Glutamatergic neuron (in vitro differentiated cells): ENCODE measurements at regions not wholly inside any gene's neighbourhood (a gene's known extent, or its start where the extent isn't known, plus 50 kb on each side); places are given as distances from the start of the nearest gene placed in this dataset.

Source experiments
- DNase-seq: peaks from one replicate; pipeline ENCODE4 v3.0.0; 2022
- H3K27ac Mint-ChIP-seq: one replicate; pipeline ENCODE4 v1.8.0; 2020; ENCODE audit warnings: mild to moderate bottlenecking, mixed read lengths, inconsistent platforms; ENCODE audit not compliant: unreplicated experiment
- H3K27me3 Mint-ChIP-seq: one replicate; pipeline ENCODE4 v1.8.0; 2020; ENCODE audit warnings: mild to moderate bottlenecking, moderate library complexity, mixed read lengths, inconsistent platforms; ENCODE audit not compliant: unreplicated experiment
- H3K36me3 Mint-ChIP-seq: one replicate; pipeline ENCODE4 v1.8.0; 2020; ENCODE audit warnings: mild to moderate bottlenecking, mixed read lengths, inconsistent platforms; ENCODE audit not compliant: unreplicated experiment
- H3K4me1 Mint-ChIP-seq: one replicate; pipeline ENCODE4 v1.8.0; 2020; ENCODE audit warnings: mild to moderate bottlenecking, low read depth, mixed read lengths, inconsistent platforms; ENCODE audit not compliant: unreplicated experiment
- H3K4me3 Mint-ChIP-seq: one replicate; pipeline ENCODE4 v1.8.0; 2020; ENCODE audit warnings: mild to moderate bottlenecking, mixed read lengths, inconsistent platforms; ENCODE audit not compliant: unreplicated experiment
- H3K9me3 Mint-ChIP-seq: one replicate; pipeline ENCODE4 v1.8.0; 2020; ENCODE audit warnings: mild to moderate bottlenecking, moderate library complexity, mixed read lengths, inconsistent platforms; ENCODE audit not compliant: unreplicated experiment
- TF ChIP-seq, protein P1 (sequence below): fragments of 200-600 bp; sonication (generic); IDR thresholded peaks from one replicate; pipeline ENCODE4 v1.5.0; 2021; ENCODE audit not compliant: partially characterized antibody, unreplicated experiment

DNA sequence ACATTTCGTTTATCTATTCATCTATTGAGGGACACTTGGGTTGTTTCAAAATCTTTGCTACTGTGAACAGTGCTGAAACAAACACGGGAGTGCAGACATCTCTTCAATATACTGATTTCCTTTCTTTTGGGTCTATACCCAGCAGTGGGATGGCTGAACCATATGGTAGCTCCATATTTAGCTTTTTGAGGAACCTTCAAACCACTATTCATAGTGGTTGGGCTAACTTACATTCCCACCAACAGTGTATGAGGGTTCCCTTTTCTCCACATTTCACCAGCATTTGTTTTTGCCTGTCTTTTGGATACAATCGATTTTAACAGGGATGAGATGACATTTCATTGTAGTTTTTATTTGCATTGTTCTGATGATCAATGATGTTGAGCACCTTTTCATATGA lies 798.2 kb downstream of the UQCRFS1 start:
- Mint-ChIP-seq H3K27me3 (no peaks in the 10 kb centered on the region), H3K27ac (no peak overlapping the region), H3K4me3 (no peak overlapping the region), H3K4me1 (no peaks in the 10 kb centered on the region), H3K9me3 (no peaks in the 10 kb centered on the region), H3K36me3 (no peaks in the 10 kb centered on the region)
- DNase-seq: no peak
- TF ChIP-seq, protein P1, sequence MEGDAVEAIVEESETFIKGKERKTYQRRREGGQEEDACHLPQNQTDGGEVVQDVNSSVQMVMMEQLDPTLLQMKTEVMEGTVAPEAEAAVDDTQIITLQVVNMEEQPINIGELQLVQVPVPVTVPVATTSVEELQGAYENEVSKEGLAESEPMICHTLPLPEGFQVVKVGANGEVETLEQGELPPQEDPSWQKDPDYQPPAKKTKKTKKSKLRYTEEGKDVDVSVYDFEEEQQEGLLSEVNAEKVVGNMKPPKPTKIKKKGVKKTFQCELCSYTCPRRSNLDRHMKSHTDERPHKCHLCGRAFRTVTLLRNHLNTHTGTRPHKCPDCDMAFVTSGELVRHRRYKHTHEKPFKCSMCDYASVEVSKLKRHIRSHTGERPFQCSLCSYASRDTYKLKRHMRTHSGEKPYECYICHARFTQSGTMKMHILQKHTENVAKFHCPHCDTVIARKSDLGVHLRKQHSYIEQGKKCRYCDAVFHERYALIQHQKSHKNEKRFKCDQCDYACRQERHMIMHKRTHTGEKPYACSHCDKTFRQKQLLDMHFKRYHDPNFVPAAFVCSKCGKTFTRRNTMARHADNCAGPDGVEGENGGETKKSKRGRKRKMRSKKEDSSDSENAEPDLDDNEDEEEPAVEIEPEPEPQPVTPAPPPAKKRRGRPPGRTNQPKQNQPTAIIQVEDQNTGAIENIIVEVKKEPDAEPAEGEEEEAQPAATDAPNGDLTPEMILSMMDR: no peak

DNA sequence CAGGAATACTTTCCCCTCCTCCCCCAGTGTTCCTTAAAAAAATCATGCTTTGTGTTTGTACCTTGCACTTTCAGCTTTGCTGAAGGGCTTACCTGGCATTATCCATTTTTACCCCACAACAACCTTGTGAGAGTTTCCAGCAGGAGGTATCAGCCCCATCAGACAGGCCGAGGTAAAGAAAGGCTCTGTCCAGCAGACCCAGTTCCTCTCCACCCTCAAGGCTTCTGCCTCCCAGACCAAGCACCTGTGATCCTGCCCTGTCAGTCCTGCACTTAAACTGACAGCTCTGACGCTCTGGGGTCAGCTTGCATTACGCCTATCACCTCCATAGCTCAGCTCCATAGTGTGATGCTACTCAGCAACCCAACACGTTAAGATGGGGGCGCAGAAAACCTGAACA lies 803.1 kb downstream of the UQCRFS1 start:
- H3K27ac Mint-ChIP-seq: no peak overlapping the region
- peaks cover 12% of the 10 kb centered on the region for H3K27me3 Mint-ChIP-seq
- H3K4me3 Mint-ChIP-seq: no peak overlapping the region
- H3K4me1 Mint-ChIP-seq: peaks cover 26% of the 10 kb centered on the region
- no peaks in the 10 kb centered on the region for H3K36me3 Mint-ChIP-seq
- TF ChIP-seq, protein P1: no peak
- no peak for DNase-seq
- peaks cover 8% of the 10 kb centered on the region for H3K9me3 Mint-ChIP-seq

DNA sequence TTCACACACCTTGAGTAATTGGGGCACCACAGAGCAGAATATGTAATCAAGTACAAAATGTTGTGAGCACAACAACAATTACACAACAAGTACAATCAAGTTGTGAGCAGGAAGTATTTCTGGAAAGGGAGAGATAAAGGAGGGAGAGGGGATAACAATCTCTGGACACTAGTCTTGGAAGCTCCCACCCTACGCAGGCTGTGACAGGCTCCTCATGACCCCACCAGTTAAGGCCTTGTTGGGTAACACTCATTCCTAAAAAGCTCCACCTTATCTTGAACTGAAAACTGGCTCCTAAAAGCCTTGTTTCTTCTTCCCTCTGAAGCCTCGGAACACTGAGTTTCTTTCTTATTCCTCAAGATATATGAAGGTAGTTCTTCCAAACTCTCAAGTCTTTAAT lies 806.0 kb downstream of the UQCRFS1 start:
- peaks cover 10% of the 10 kb centered on the region for H3K9me3 Mint-ChIP-seq
- H3K4me1 Mint-ChIP-seq: peaks cover 28% of the 10 kb centered on the region
- no peak overlapping the region for H3K4me3 Mint-ChIP-seq
- TF ChIP-seq, protein P1: no peak
- H3K27me3 Mint-ChIP-seq: peaks cover 14% of the 10 kb centered on the region
- H3K36me3 Mint-ChIP-seq: no peaks in the 10 kb centered on the region
- no peak overlapping the region for H3K27ac Mint-ChIP-seq
- no peak for DNase-seq

DNA sequence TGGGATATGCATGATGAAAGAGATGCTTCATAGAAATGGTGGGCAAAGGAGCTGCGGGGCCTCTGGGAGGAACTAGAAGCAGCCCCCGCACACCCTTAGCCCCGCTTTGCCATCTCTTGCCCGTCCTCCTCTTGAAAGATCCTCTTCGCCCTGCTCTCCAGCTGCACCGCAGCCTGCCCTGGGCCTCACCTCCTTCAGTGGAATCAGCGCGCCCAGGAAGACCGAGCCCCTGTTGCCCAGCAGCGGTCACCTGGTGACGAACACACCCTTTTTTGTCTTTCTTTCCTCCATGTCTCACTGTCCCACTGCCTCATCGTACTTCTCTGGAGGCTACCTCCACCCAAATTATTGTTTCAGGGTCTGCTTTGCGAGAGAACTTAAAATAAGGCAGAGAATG lies 807.6 kb downstream of the UQCRFS1 start:
- peaks cover 10% of the 10 kb centered on the region for H3K9me3 Mint-ChIP-seq
- H3K27ac Mint-ChIP-seq: peak overlapping the region; percentile 16
- peaks cover 28% of the 10 kb centered on the region for H3K4me1 Mint-ChIP-seq
- no peaks in the 10 kb centered on the region for H3K36me3 Mint-ChIP-seq
- TF ChIP-seq, protein P1: no peak
- H3K4me3 Mint-ChIP-seq: no peak overlapping the region
- no peak for DNase-seq
- H3K27me3 Mint-ChIP-seq: peaks cover 14% of the 10 kb centered on the region

DNA sequence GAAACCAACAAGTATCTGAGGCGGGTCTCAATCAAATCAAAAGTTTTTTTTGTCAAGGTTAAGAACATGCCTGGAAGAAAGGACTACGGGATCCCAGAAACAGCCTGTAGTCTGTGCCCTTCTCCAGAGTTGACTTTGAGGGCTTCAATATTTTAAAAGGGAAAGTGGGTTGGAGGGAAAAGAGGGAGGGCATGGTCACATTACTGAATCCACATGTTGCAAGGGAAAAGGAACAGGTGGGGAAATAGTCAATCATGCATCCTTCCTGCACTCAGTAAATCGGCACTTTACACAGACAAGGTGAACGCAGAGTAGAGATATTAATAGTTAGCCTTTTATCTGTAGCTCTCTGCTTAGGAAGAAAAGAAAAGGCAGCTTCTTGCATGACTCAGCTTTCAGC lies 808.5 kb downstream of the UQCRFS1 start:
- Mint-ChIP-seq H3K9me3 (peaks cover 11% of the 10 kb centered on the region), H3K4me3 (no peak overlapping the region), H3K36me3 (no peaks in the 10 kb centered on the region), H3K4me1 (peaks cover 28% of the 10 kb centered on the region), H3K27ac (no peak overlapping the region), H3K27me3 (peaks cover 14% of the 10 kb centered on the region)
- DNase-seq: no peak
- TF ChIP-seq, protein P1: no peak
